ENCODE measurements at regions not wholly inside any gene's neighbourhood (a gene's known extent, or its start where the extent isn't known, plus 50 kb on each side); places are given as distances from the start of the nearest gene placed in this dataset.

- TF ChIP-seq CTCF (IDR thresholded peaks at IDR 0.05) = no peak
- TF ChIP-seq NFIC (IDR thresholded peaks at IDR 0.05; ENCODE audit: borderline replicate concordance) = no peak
- TF ChIP-seq SIN3A (IDR thresholded peaks at IDR 0.05; ENCODE audit: borderline replicate concordance, low read depth, low read length) = no peak
- no peak for TF ChIP-seq GABPA (IDR thresholded peaks at IDR 0.05; ENCODE audit: low read depth)
These were observed 115.8 kb upstream of the SLC25A48 start for GRCh38 chr5:135718651-135719050.
